ENCODE measurements at regions not wholly inside any gene's neighbourhood (a gene's known extent, or its start where the extent isn't known, plus 50 kb on each side); places are given as distances from the start of the nearest gene placed in this dataset.
"Not testable (repeated sequence)": the region's sequence is repeated elsewhere in the genome, so short reads cannot be mapped to it uniquely, and the experiment has no call there.

DNA sequence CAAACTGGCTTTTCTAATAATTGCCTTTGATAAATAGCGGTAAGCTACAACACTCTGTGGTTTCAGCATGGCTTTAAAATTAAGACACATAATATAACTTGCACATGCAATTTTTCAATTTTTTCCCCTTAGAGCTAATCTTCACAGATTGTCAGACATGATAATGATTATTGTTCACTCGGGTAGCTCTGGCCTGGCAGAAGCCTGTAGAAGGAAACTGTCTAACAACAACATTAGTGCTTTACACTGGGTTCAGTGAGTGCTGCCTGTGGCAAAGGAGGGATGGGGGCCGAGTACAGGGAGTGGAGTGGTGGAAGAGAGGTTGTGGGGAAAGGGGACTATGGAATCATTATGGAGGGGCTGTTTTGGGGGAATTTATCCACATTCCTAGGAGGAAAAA is 67.2 kb upstream of the AUTS2 start:
- TF ChIP-seq, protein P1, sequence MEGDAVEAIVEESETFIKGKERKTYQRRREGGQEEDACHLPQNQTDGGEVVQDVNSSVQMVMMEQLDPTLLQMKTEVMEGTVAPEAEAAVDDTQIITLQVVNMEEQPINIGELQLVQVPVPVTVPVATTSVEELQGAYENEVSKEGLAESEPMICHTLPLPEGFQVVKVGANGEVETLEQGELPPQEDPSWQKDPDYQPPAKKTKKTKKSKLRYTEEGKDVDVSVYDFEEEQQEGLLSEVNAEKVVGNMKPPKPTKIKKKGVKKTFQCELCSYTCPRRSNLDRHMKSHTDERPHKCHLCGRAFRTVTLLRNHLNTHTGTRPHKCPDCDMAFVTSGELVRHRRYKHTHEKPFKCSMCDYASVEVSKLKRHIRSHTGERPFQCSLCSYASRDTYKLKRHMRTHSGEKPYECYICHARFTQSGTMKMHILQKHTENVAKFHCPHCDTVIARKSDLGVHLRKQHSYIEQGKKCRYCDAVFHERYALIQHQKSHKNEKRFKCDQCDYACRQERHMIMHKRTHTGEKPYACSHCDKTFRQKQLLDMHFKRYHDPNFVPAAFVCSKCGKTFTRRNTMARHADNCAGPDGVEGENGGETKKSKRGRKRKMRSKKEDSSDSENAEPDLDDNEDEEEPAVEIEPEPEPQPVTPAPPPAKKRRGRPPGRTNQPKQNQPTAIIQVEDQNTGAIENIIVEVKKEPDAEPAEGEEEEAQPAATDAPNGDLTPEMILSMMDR (IDR thresholded peaks at IDR 0.05; ENCODE audit: control extremely low read depth, extremely low read depth, low read depth, missing control alignments): no peak
- CTCF ChIA-PET: no interaction called here
- POLR2A ChIA-PET: no interaction called here
- DNase-seq (ENCODE audit: extremely low spot score): no peak

DNA sequence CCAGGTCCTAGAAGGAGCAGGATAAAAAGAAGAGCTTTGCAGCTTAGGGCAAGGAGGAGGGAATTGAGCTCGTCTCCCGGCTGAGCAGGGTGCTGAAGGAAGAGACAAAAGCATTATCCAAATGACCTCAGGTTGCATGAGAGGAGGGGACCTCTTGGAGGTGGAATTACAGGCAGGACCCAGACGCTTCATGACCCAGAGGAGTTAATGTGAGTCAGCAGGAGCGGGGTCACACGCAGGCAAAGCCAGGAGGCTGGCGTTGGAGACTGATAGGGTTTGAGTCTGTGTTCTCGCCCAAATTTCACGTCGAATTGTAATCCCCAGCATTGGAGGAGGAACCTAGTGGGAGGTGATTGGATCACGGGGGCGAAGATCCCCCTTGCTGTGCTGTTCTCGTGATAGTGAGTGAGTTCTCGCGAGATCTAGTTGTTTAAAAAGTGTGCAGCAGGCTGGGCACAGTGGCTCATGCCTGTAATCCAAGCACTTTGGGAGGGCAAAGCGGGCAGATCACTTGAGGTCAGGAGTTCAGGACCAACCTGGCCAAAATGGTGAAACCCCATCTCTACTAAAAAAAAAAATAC is 63.7 kb upstream of the AUTS2 start:
- ChIA-PET CTCF (no interaction called here), POLR2A (no interaction called here)
- DNase-seq (ENCODE audit: extremely low spot score): no peak
- TF ChIP-seq, protein P1 (IDR thresholded peaks at IDR 0.05; ENCODE audit: control extremely low read depth, extremely low read depth, low read depth, missing control alignments): no peak

DNA sequence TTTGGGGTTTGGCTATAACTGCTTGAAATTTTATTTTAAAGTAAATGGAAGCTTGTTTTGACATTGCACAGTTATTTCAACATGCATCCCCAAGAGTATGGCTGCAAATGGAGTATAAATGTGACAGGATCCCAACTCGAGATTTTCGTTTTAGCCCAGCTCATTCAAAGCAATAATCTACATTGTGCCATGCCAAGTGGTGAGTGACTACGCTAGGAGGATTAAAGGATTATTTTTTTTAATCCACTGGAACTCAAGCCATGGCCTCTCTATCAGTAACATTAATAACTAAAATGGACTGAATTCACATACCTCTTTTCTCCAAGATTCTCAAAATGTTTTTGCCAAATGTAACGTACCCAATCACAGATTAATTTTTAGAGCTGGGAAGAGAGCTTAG is 60.6 kb upstream of the AUTS2 start:
- POLR2A ChIA-PET: no interaction called here
- CTCF ChIA-PET: interaction anchor here (2.3 kb wide), 1 partner anchor 14 kb away, joined by 10 read pairs; no protein-coding TSS in a partner anchor
- no peak for DNase-seq (ENCODE audit: extremely low spot score)
- TF ChIP-seq, protein P1 (IDR thresholded peaks at IDR 0.05; ENCODE audit: control extremely low read depth, extremely low read depth, low read depth, missing control alignments): no peak

DNA sequence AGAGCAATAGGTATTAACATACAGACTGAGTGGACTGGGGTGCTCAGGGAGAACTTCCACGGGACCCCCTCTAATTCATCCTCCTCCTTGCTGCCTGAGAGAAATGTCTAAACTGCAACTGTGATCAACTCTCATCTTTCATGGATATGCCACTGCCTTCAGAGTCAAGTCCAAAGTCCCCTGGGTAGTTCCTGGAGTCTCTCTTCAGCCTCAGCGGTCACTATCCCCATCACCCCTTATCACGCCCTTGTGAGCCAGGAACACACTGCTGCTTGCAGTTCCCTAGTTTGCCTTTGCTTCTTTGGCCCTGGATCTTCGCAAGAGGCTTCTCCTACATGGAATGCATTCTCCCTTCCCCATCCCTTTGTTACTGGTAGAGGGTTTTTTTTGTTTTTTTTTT is 58.7 kb upstream of the AUTS2 start:
- ChIA-PET CTCF (no interaction called here), POLR2A (no interaction called here)
- DNase-seq (ENCODE audit: extremely low spot score): no peak
- TF ChIP-seq, protein P1 (IDR thresholded peaks at IDR 0.05; ENCODE audit: control extremely low read depth, extremely low read depth, low read depth, missing control alignments): no peak

DNA sequence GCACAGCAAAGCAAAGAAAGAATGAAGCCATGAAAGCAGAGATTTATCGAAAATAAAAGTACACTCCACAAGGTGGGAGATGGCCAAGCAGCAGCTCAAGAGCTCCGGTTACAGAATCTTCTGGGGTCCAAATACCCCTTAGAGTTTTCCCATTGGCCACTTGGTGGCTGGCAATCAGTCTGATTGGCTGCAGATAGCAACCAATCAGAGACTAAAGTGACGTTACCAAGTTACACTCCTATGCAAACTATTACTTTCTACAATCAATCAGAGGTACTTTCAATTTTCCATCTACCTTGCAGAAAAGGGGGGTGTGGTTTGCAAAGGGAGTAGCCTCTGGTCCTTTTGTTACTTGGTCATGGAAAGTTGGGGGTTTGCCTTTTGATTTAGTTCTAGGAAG is 58.0 kb upstream of the AUTS2 start:
- CTCF ChIA-PET: no interaction called here
- POLR2A ChIA-PET: no interaction called here
- DNase-seq (ENCODE audit: extremely low spot score): no peak
- TF ChIP-seq, protein P1 (IDR thresholded peaks at IDR 0.05; ENCODE audit: control extremely low read depth, extremely low read depth, low read depth, missing control alignments): no peak

DNA sequence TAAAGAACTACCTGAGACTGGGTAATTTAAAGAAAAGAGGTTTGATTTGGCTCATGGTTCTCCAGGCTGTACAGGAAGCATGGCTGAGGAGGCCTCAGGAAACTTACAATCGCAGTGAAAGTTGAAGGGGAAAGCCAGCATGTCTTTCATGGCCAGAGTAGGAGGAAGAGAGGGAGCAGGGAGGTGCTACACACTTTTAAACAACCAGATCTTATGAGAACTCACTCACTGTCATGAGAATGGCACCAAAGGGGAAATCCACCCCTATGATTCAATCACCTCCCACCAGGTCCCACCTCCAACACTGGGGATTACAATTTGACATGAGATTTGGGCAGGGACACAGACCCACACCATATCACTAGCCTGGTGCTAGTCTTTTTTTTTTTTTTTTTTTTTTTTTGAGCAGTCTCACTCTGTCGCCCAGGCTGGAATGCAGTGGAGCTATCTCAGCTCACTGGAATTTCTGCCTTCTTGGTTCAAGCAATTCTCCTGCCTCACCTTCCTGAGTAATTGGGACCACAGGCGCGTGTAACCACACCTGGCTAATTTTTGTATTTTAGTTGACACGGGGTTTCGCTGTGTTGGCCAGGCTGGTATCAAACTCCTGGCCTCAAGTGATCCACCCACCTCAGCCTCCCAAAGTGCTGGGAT is 56.4 kb upstream of the AUTS2 start:
- POLR2A ChIA-PET; DNase-seq (ENCODE audit: extremely low spot score): not testable (repeated sequence)
- CTCF ChIA-PET: interaction anchor here (0.9 to 1.4 kb wide), 3 partner anchors 10 to 38 kb away, joined by 4 to 5 read pairs (median 5); no protein-coding TSS in a partner anchor

DNA sequence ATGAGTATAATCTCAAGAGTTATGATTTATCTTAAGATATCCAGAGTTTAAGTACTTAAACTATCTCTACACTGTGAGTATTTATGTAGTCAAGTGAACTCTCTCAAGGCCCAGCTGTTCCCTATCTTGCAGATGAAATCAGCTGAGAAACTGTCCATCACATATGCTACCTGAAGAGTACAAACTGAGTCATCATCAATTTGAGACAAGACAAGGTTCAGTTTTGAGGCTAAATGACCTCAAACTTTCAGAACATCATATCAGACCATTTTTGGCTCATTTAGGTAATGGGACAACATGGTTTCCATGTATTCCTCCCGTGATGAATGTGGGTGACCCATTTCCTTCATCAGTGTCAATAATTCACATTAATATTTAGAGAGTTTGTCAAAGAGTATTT is 53.1 kb upstream of the AUTS2 start:
- ChIA-PET CTCF (no interaction called here), POLR2A (no interaction called here)
- TF ChIP-seq, protein P1 (IDR thresholded peaks at IDR 0.05; ENCODE audit: control extremely low read depth, extremely low read depth, low read depth, missing control alignments): no peak
- DNase-seq (ENCODE audit: extremely low spot score): no peak
